IPS DF 6.9 (cell line): ENCODE measurements at regions not wholly inside any gene's neighbourhood (a gene's known extent, or its start where the extent isn't known, plus 50 kb on each side); places are given as distances from the start of the nearest gene placed in this dataset.

Experiments
- DNase-seq: peaks from one replicate; pipeline ENCODE4 v3.0.0-alpha.2; 2013; ENCODE audit warnings: low read depth, low spot score
- H3K27ac ChIP-seq: one replicate; pipeline ENCODE4 v1.5.1; 2013; ENCODE audit warnings: low read length, control low read depth
- H3K27me3 ChIP-seq: 2 replicates; pipeline ENCODE4 v1.6.1; 2013; ENCODE audit warnings: mild to moderate bottlenecking, low read length; ENCODE audit not compliant: control insufficient read depth, insufficient read depth
- H3K36me3 ChIP-seq: 2 replicates; pipeline ENCODE4 v1.6.1; 2013; ENCODE audit warnings: low read length; ENCODE audit not compliant: control insufficient read depth, insufficient read depth
- H3K4me1 ChIP-seq: 2 replicates; pipeline ENCODE4 v1.6.1; 2013; ENCODE audit warnings: low read length; ENCODE audit not compliant: control insufficient read depth, insufficient read depth
- H3K4me3 ChIP-seq: 2 replicates; pipeline ENCODE4 v1.5.1; 2013; ENCODE audit warnings: mild to moderate bottlenecking, low read length
- H3K9me3 ChIP-seq: 2 replicates; pipeline ENCODE4 v1.6.1; 2013; ENCODE audit warnings: low read length, inconsistent platforms; ENCODE audit not compliant: control insufficient read depth, insufficient read depth
- WGBS: extraction: QIAGEN DNeasy Blood & Tissue Kit; methylation state at CpG from one replicate; pipeline ENCODE4 v1.1.7; 2013; ENCODE audit warnings: mixed read lengths, missing lambda C conversion rate; ENCODE audit not compliant: insufficient read length, insufficient coverage; 5-methylcytosine and 5-hydroxymethylcytosine counted together

- no peaks in the 10 kb centered on the region for H3K36me3 ChIP-seq
- no peaks in the 10 kb centered on the region for H3K9me3 ChIP-seq
- H3K4me3 ChIP-seq = no peak overlapping the region
- H3K4me1 ChIP-seq = peaks cover 2% of the 10 kb centered on the region; the same call in 1 of the 2 replicates
- no CpG with 5 or more reads among the region's 7 CpGs for WGBS
- DNase-seq = peak; percentile 37
- H3K27me3 ChIP-seq = no peaks in the 10 kb centered on the region
- H3K27ac ChIP-seq = no peak overlapping the region
These were observed 163.7 kb downstream of the MACC1 start for GRCh38 chr7:20053334-20054104.

- peaks cover 2% of the 10 kb centered on the region; the same call in 1 of the 2 replicates for H3K4me1 ChIP-seq
- no peak overlapping the region for H3K4me3 ChIP-seq
- no peaks in the 10 kb centered on the region for H3K9me3 ChIP-seq
- no peak for DNase-seq
- H3K27ac ChIP-seq = no peak overlapping the region
- no peaks in the 10 kb centered on the region for H3K27me3 ChIP-seq
- H3K36me3 ChIP-seq = no peaks in the 10 kb centered on the region
These were observed 166.8 kb downstream of the MACC1 start for GRCh38 chr7:20050241-20050966.

GRCh38 chr7:20038676-20039075 is 178.5 kb downstream of the MACC1 start:
- WGBS = no CpG with 5 or more reads among the region's 2 CpGs
- Histone ChIP-seq H3K36me3 (peaks cover 4% of the 10 kb centered on the region; the same call in 1 of the 2 replicates), H3K27ac (no peak overlapping the region), H3K27me3 (no peaks in the 10 kb centered on the region), H3K4me1 (peaks cover 3% of the 10 kb centered on the region; the same call in 1 of the 2 replicates), H3K9me3 (no peaks in the 10 kb centered on the region), H3K4me3 (no peak overlapping the region)
- no peak for DNase-seq

GRCh38 chr7:20035279-20035875 is 181.8 kb downstream of the MACC1 start:
- Histone ChIP-seq H3K27me3 (no peaks in the 10 kb centered on the region), H3K27ac (no peak overlapping the region), H3K4me1 (peaks cover 4% of the 10 kb centered on the region; the same call in 1 of the 2 replicates), H3K4me3 (no peak overlapping the region), H3K9me3 (no peaks in the 10 kb centered on the region), H3K36me3 (peaks cover 4% of the 10 kb centered on the region; the same call in 1 of the 2 replicates)
- DNase-seq = no peak
- no CpG with 5 or more reads among the region's 5 CpGs for WGBS

GRCh38 chr7:20033621-20034400 is 183.4 kb downstream of the MACC1 start:
- H3K27ac ChIP-seq = no peak overlapping the region
- WGBS = no CpG with 5 or more reads among the region's 4 CpGs
- no peak overlapping the region for H3K4me3 ChIP-seq
- no peaks in the 10 kb centered on the region for H3K27me3 ChIP-seq
- peaks cover 4% of the 10 kb centered on the region; the same call in 1 of the 2 replicates for H3K36me3 ChIP-seq
- H3K4me1 ChIP-seq = peaks cover 6% of the 10 kb centered on the region; the same call in 1 of the 2 replicates
- DNase-seq = no peak
- no peaks in the 10 kb centered on the region for H3K9me3 ChIP-seq

- Histone ChIP-seq H3K36me3 (peaks cover 4% of the 10 kb centered on the region; the same call in 1 of the 2 replicates), H3K4me1 (peaks cover 6% of the 10 kb centered on the region; the same call in 1 of the 2 replicates), H3K27me3 (no peaks in the 10 kb centered on the region), H3K4me3 (no peak overlapping the region), H3K9me3 (no peaks in the 10 kb centered on the region), H3K27ac (no peak overlapping the region)
- WGBS = no CpG with 5 or more reads among the region's 1 CpG
- DNase-seq = no peak
These were observed 184.4 kb downstream of the MACC1 start for GRCh38 chr7:20032741-20033140.

- Histone ChIP-seq H3K4me3 (no peak overlapping the region), H3K4me1 (peaks cover 7% of the 10 kb centered on the region; the same call in 1 of the 2 replicates), H3K36me3 (peaks cover 6% of the 10 kb centered on the region; the same call in 1 of the 2 replicates), H3K27me3 (no peaks in the 10 kb centered on the region), H3K9me3 (no peaks in the 10 kb centered on the region), H3K27ac (no peak overlapping the region)
- DNase-seq = no peak
These were observed 186.2 kb downstream of the MACC1 start for GRCh38 chr7:20030915-20031362.

GRCh38 chr7:20030417-20030816 is 186.8 kb downstream of the MACC1 start:
- DNase-seq = no peak
- peaks cover 7% of the 10 kb centered on the region; the same call in 1 of the 2 replicates for H3K4me1 ChIP-seq
- no peaks in the 10 kb centered on the region for H3K27me3 ChIP-seq
- no peak overlapping the region for H3K4me3 ChIP-seq
- WGBS = no CpG with 5 or more reads among the region's 2 CpGs
- peaks cover 5% of the 10 kb centered on the region; the same call in 1 of the 2 replicates for H3K36me3 ChIP-seq
- no peaks in the 10 kb centered on the region for H3K9me3 ChIP-seq
- no peak overlapping the region for H3K27ac ChIP-seq

GRCh38 chr7:20026762-20027161 is 190.4 kb downstream of the MACC1 start:
- H3K27ac ChIP-seq = no peak overlapping the region
- no peaks in the 10 kb centered on the region for H3K9me3 ChIP-seq
- peaks cover 2% of the 10 kb centered on the region; the same call in 1 of the 2 replicates for H3K36me3 ChIP-seq
- WGBS = no CpG with 5 or more reads among the region's 4 CpGs
- H3K4me3 ChIP-seq = no peak overlapping the region
- peaks cover 3% of the 10 kb centered on the region; the same call in 1 of the 2 replicates for H3K4me1 ChIP-seq
- H3K27me3 ChIP-seq = no peaks in the 10 kb centered on the region
- no peak for DNase-seq

GRCh38 chr7:20021831-20022230 is 195.4 kb downstream of the MACC1 start:
- no peak for DNase-seq
- Histone ChIP-seq H3K4me3 (no peak overlapping the region), H3K4me1 (peaks cover 5% of the 10 kb centered on the region; the same call in 1 of the 2 replicates), H3K9me3 (no peaks in the 10 kb centered on the region), H3K36me3 (peaks cover 2% of the 10 kb centered on the region; the same call in 1 of the 2 replicates), H3K27me3 (no peaks in the 10 kb centered on the region), H3K27ac (no peak overlapping the region)
- no CpG with 5 or more reads among the region's 1 CpG for WGBS
